ENCODE measurements at regions not wholly inside any gene's neighbourhood (a gene's known extent, or its start where the extent isn't known, plus 50 kb on each side); places are given as distances from the start of the nearest gene placed in this dataset.

- TF ChIP-seq POLR2A (IDR thresholded peaks at IDR 0.05) (no peak), CTCF (IDR thresholded peaks at IDR 0.05) (no peak)
Observed at GRCh38 chr10:52440612-52441285, 126.7 kb downstream of the DKK1 start.
